Suprapubic skin (tissue), 4 donors: ENCODE measurements at regions not wholly inside any gene's neighbourhood (a gene's known extent, or its start where the extent isn't known, plus 50 kb on each side); places are given as distances from the start of the nearest gene placed in this dataset.

ENCODE experiments used
- DNase-seq, 2 donors: peaks; one replicate each; pipeline ENCODE4 v3.0.0-alpha.2; 2019; ENCODE audit warnings: low spot score in 2 of 2
- H3K27ac ChIP-seq: fragments of 200-600 bp; sonication (generic); one replicate; pipeline ENCODE4 v1.5.1; 2019
- H3K27me3 ChIP-seq: fragments of 200-600 bp; sonication (generic); one replicate; pipeline ENCODE4 v1.5.1; 2019
- H3K36me3 ChIP-seq: fragments of 200-600 bp; sonication (generic); one replicate; pipeline ENCODE4 v1.5.1; 2019
- H3K4me1 ChIP-seq: fragments of 200-600 bp; sonication (generic); one replicate; pipeline ENCODE4 v1.5.1; 2019
- H3K4me3 ChIP-seq: fragments of 200-600 bp; sonication (generic); one replicate; pipeline ENCODE4 v1.5.1; 2019; ENCODE audit warnings: mild to moderate bottlenecking
- H3K9me3 ChIP-seq: fragments of 200-600 bp; sonication (generic); one replicate; pipeline ENCODE4 v1.5.1; 2019
- CTCF ChIP-seq, 2 donors: fragments of 200-600 bp in 1 of 2; fragments of 450-650 bp in 1 of 2; sonication (generic) in 1 of 2; IDR thresholded peaks; one replicate each; pipeline ENCODE4 v1.5.1; 2016 to 2019; ENCODE audit warnings: antibody characterized with exemption in 2 of 2, mild to moderate bottlenecking in 1 of 2, moderate library complexity in 1 of 2
- EP300 ChIP-seq: sonication (generic); formaldehyde crosslinking; IDR thresholded peaks from one replicate; pipeline ENCODE4 v1.6.1; 2017; ENCODE audit warnings: antibody characterized with exemption
- POLR2A ChIP-seq, 2 donors: fragments of 450-650 bp; IDR thresholded peaks; one replicate each; pipeline ENCODE4 v1.6.1; 2017; ENCODE audit warnings: antibody characterized with exemption in 2 of 2, mild to moderate bottlenecking in 2 of 2, moderate library complexity in 2 of 2
- POLR2AphosphoS5 ChIP-seq, 3 donors: sonication (generic); formaldehyde crosslinking; IDR thresholded peaks; one replicate each; pipeline ENCODE4 v1.6.1; 2017; ENCODE audit warnings: antibody characterized with exemption in 3 of 3
- WGBS: methylation state at CpG from one replicate; pipeline ENCODE4 v1.1.5; 2018; 5-methylcytosine and 5-hydroxymethylcytosine counted together

GRCh38 chr3:7881946-7882345 is 619.7 kb upstream of the LMCD1 start:
- Histone ChIP-seq H3K4me3 (no peak overlapping the region), H3K36me3 (no peaks in the 10 kb centered on the region), H3K27me3 (no peaks in the 10 kb centered on the region), H3K4me1 (no peaks in the 10 kb centered on the region), H3K9me3 (no peaks in the 10 kb centered on the region), H3K27ac (no peak overlapping the region)
- no peak for DNase-seq
- 77% methylated on average over 2 of the region's 2 CpGs for WGBS
- TF ChIP-seq CTCF (IDR thresholded peaks at IDR 0.05) (no peak), EP300 (no peak), POLR2A (IDR thresholded peaks at IDR 0.05) (no peak), POLR2AphosphoS5 (IDR thresholded peaks at IDR 0.05) (no peak)

- Histone ChIP-seq H3K27ac (no peak overlapping the region), H3K9me3 (no peaks in the 10 kb centered on the region), H3K27me3 (no peaks in the 10 kb centered on the region), H3K4me1 (no peaks in the 10 kb centered on the region), H3K4me3 (no peak overlapping the region), H3K36me3 (no peaks in the 10 kb centered on the region)
- DNase-seq: no peak
- 68% methylated on average over 5 of the region's 5 CpGs for WGBS
- TF ChIP-seq CTCF (IDR thresholded peaks at IDR 0.05) (no peak), EP300 (no peak), POLR2A (IDR thresholded peaks at IDR 0.05) (no peak), POLR2AphosphoS5 (IDR thresholded peaks at IDR 0.05) (no peak)
These were observed 604.0 kb upstream of the LMCD1 start for GRCh38 chr3:7897655-7898054.

GRCh38 chr3:7913283-7913682 is 588.3 kb upstream of the LMCD1 start:
- H3K36me3 ChIP-seq: no peaks in the 10 kb centered on the region
- TF ChIP-seq CTCF (IDR thresholded peaks at IDR 0.05) (no peak), POLR2A (IDR thresholded peaks at IDR 0.05) (no peak), EP300 (no peak), POLR2AphosphoS5 (IDR thresholded peaks at IDR 0.05) (no peak)
- 88% methylated on average over 1 of the region's 1 CpG for WGBS

GRCh38 chr3:7915356-7915755 is 586.3 kb upstream of the LMCD1 start:
- no peak overlapping the region for H3K27ac ChIP-seq
- DNase-seq: no peak
- no peaks in the 10 kb centered on the region for H3K4me1 ChIP-seq
- no peaks in the 10 kb centered on the region for H3K27me3 ChIP-seq
- no peaks in the 10 kb centered on the region for H3K9me3 ChIP-seq
- 77% methylated on average over 4 of the region's 4 CpGs for WGBS
- no peaks in the 10 kb centered on the region for H3K36me3 ChIP-seq
- TF ChIP-seq EP300 (no peak), POLR2A (IDR thresholded peaks at IDR 0.05) (no peak), POLR2AphosphoS5 (IDR thresholded peaks at IDR 0.05) (no peak), CTCF (IDR thresholded peaks at IDR 0.05) (no peak)
- H3K4me3 ChIP-seq: no peak overlapping the region

More at GRCh38 chr3:7913283-7913682, 588.3 kb upstream of the LMCD1 start:
- no peak for DNase-seq
- Histone ChIP-seq H3K27me3 (no peaks in the 10 kb centered on the region), H3K4me3 (no peak overlapping the region), H3K4me1 (no peaks in the 10 kb centered on the region), H3K9me3 (no peaks in the 10 kb centered on the region), H3K27ac (no peak overlapping the region)

- Histone ChIP-seq H3K27me3 (no peaks in the 10 kb centered on the region), H3K9me3 (no peaks in the 10 kb centered on the region), H3K4me1 (no peaks in the 10 kb centered on the region), H3K27ac (no peak overlapping the region), H3K4me3 (no peak overlapping the region), H3K36me3 (no peaks in the 10 kb centered on the region)
- WGBS: 72% methylated on average over 4 of the region's 4 CpGs
- no peak for DNase-seq
- TF ChIP-seq CTCF (IDR thresholded peaks at IDR 0.05) (no peak), EP300 (no peak), POLR2A (IDR thresholded peaks at IDR 0.05) (no peak), POLR2AphosphoS5 (IDR thresholded peaks at IDR 0.05) (no peak)
These were observed 584.0 kb upstream of the LMCD1 start for GRCh38 chr3:7917443-7918151.
